Heart right ventricle (tissue), 16 donors: ENCODE measurements at regions not wholly inside any gene's neighbourhood (a gene's known extent, or its start where the extent isn't known, plus 50 kb on each side); places are given as distances from the start of the nearest gene placed in this dataset.

Source experiments
- ATAC-seq, 8 donors: fragments of 200-7000 bp; cut with Tn5 transposase; one replicate each; pipeline ENCODE4 v1.9.1; 2020; ENCODE audit warnings: mild to moderate bottlenecking in 8 of 8, moderate library complexity in 8 of 8, moderate number of reproducible peaks in 1 of 8
- DNase-seq, 2 donors: peaks; one replicate each; pipeline ENCODE4 v3.0.0-alpha.2; 2020
- H3K27ac ChIP-seq, 10 donors: fragments of 200-600 bp; sonication (generic) in 2 of 10; one replicate each; pipeline versions ENCODE4 v1.5.0 to v1.8.0; 2020 to 2022; ENCODE audit warnings: mild to moderate bottlenecking in 3 of 10
- H3K27me3 ChIP-seq, 7 donors: fragments of 200-600 bp; one replicate each; pipeline ENCODE4 v1.8.0; 2021 to 2022; ENCODE audit warnings: mild to moderate bottlenecking in 2 of 7
- H3K36me3 ChIP-seq, 9 donors: fragments of 200-600 bp; sonication (generic) in 1 of 9; one replicate each; pipeline versions ENCODE4 v1.5.0 to v1.8.0; 2020 to 2022; ENCODE audit warnings: mild to moderate bottlenecking in 2 of 9
- H3K4me1 ChIP-seq, 9 donors: fragments of 200-600 bp; sonication (generic) in 1 of 9; one replicate each; pipeline versions ENCODE4 v1.5.0 to v1.8.0; 2020 to 2022; ENCODE audit warnings: mild to moderate bottlenecking in 4 of 9
- H3K4me3 ChIP-seq, 10 donors: fragments of 200-600 bp; sonication (generic) in 2 of 10; one replicate each; pipeline versions ENCODE4 v1.5.0 to v1.8.0; 2020 to 2022; ENCODE audit warnings: mild to moderate bottlenecking in 7 of 10, moderate library complexity in 2 of 10
- H3K9me3 ChIP-seq, 11 donors: fragments of 200-600 bp in 10 of 11; sonication (generic) in 2 of 11; one replicate each; pipeline versions ENCODE4 v1.5.0 to v1.8.0; 2013 to 2022; ENCODE audit warnings: mild to moderate bottlenecking in 2 of 11, control low read depth in 1 of 11, moderate library complexity in 1 of 11
- CTCF ChIP-seq, 9 donors: fragments of 200-600 bp; sonication (generic) in 2 of 9; IDR thresholded peaks; one replicate each; pipeline versions ENCODE4 v1.5.0 to v1.8.0; 2021 to 2022; ENCODE audit warnings: antibody characterized with exemption in 9 of 9, mild to moderate bottlenecking in 5 of 9, moderate library complexity in 1 of 9
- WGBS, 2 donors: extraction: QIAGEN DNeasy Blood & Tissue Kit; methylation state at CpG; one replicate each; pipeline ENCODE4 v1.1.7; 2013; ENCODE audit warnings: inconsistent platforms in 1 of 2; 5-methylcytosine and 5-hydroxymethylcytosine counted together
- intact Hi-C, 10 donors: fragments of 100-400 bp; cut with DNase I; formaldehyde crosslinking; loops; one replicate each; pipeline versions ENCODE4 v1.11.1 to v1.14.2; 2022
- donor health status: Arrhythmogenic right ventricular cardiomyopathy.
- donor health status: ischemic (EF 13 %, LVEDD 7.1; RV severe dilation, severe dysfunction).
- donor health status: healthy with polysubstance abuse.
- donor health status: DM: no; HTN: yes; CAD: no.
- donor health status: DM: no; HTN: no; CAD: no.
- donor health status: ischemic (EF 25% LVEDD 6.9; RV normal size, moderate dysfunction).
- donor health status: ischemic (EF 25% LVEDD 5.7; RV mildly dilated, moderate dysfunction).
- donor health status: healthy.
- donor health status: DM: yes; HTN: yes; CAD: no.
- donor health status: Ischemic cardiomyopathy.
- donor health status: ischemic (EF 35%, LVEDD 5.7; RV mildly dilated, moderate dysfunction).
- donor health status: nonischemic (EF 11% LVEDD 7.7; RV severe dilation, severe dysfunction).
- donor health status: DM: yes; HTN: yes; CAD: no.
- donor health status: PGD.
- donor health status: ischemic (EF 29% LVEDD 5.4; RV normal size, mild dysfunction).
- donor health status: nonischemic (EF 23%, LVEDD 6.1; RV moderate dilation, normal function).

GRCh38 chr13:109655206-109655600, 131.2 kb downstream of the IRS2 start:
- H3K4me3 ChIP-seq, result no peak overlapping the region
- H3K27me3 ChIP-seq, result peaks cover 0 to 66% (median 36%) of the 10 kb centered on the region in 7 donors
- no peak for TF ChIP-seq CTCF (IDR thresholded peaks at IDR 0.05)
- no peak for DNase-seq
- no peaks in the 10 kb centered on the region for H3K36me3 ChIP-seq
- H3K27ac ChIP-seq, result peak overlapping the region in 8 of 10 donors; percentile 13 to 80 (median 50)
- intact Hi-C loops, result no loop called here
- no peaks in the 10 kb centered on the region for H3K9me3 ChIP-seq
- 22 to 48% methylated on average over 1 of the region's 1 CpG for WGBS, 2 donors
- peak; percentile 29 to 61 (median 50) for ATAC-seq
- H3K4me1 ChIP-seq, result peaks cover 0 to 55% (median 20%) of the 10 kb centered on the region in 9 donors

DNA sequence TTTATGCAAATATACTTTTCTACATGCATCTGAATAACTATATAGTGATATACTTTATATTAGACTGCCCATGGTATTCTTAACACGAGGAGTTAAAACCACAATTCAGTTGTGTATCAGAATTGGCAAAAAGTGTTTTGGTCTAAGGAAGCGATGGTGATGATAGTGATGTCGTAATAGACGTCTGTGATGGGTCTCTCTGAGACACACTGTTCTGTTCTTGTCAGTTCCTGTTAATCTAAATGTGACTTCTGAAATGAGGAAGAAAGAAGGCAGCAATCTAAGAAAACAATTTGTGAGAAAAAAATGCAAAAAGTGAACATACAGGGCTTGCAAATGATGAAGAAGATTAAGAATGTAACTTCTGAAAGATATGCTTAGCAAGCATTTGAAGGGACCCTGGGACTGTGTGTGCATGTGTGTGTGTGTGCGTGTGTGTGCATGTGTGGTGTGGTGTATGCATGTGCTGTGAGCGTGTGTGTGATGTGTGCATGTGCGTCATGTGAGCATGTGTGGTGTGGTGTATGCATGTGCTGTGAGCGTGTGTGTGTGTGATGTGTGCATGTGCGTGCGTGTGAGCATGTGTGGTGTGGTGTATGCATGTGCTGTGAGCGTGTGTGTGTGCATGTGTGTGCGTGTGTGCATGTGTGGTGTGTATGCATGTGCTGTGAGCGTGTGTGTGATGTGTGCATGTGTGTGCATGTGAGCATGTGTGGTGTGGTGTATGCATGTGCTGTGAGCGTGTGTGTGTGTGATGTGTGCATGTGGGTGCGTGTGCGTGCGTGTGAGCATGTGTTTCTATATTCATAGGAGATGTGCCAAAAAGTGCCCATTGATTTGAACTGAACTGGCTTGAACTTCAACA, 131.8 kb downstream of the IRS2 start:
- TF ChIP-seq CTCF (IDR thresholded peaks at IDR 0.05), result no peak
- no peak for DNase-seq
- Histone ChIP-seq H3K4me3 (no peak overlapping the region), H3K36me3 (no peaks in the 10 kb centered on the region), H3K9me3 (no peaks in the 10 kb centered on the region), H3K4me1 (peaks cover 0 to 55% (median 20%) of the 10 kb centered on the region in 9 donors), H3K27ac (peak overlapping the region in 6 of 10 donors; percentile 4 to 80 (median 48)), H3K27me3 (peaks cover 0 to 61% (median 33%) of the 10 kb centered on the region in 7 donors)
- WGBS, 2 donors, result 62 to 66% methylated on average over 17 of the region's 17 CpGs
- peak; percentile 44 to 85 (median 80) for ATAC-seq
- intact Hi-C loops, result no loop called here

GRCh38 chr13:109652531-109652930, 133.9 kb downstream of the IRS2 start:
- WGBS, 2 donors, result 44 to 52% methylated on average over 3 of the region's 3 CpGs
- peaks cover 0 to 4% (median 0%) of the 10 kb centered on the region in 11 donors for H3K9me3 ChIP-seq
- H3K4me1 ChIP-seq, result peaks cover 0 to 55% (median 19%) of the 10 kb centered on the region in 9 donors
- no peak for ATAC-seq
- no peak for TF ChIP-seq CTCF (IDR thresholded peaks at IDR 0.05)
- H3K27me3 ChIP-seq, result peaks cover 0 to 47% (median 23%) of the 10 kb centered on the region in 7 donors
- no peaks in the 10 kb centered on the region for H3K36me3 ChIP-seq
- no peak for DNase-seq
- intact Hi-C loops, result no loop called here
- peak overlapping the region in 3 of 10 donors; percentile 2 to 80 (median 22) for H3K27ac ChIP-seq
- H3K4me3 ChIP-seq, result no peak overlapping the region

DNA sequence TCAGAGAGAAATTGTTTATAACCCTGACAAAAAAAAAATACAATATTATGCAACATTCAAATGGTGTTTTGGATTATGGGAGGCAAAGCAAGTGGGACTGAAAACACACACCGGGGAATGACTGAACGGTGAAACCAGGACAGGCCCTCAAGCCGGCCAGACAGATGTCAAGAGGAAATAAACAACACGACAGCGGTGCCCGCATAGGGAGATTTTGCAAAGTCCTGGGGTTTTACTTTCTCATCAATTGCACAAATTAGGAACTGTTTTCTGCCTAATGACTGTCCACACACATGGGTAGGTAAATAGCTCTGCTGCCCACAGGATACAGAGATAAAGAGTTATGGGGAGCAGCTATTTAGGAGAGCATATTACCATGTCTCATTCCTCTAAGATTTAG, 134.5 kb downstream of the IRS2 start:
- WGBS, 2 donors, result 60 to 69% methylated on average over 6 of the region's 6 CpGs
- peaks cover 0 to 50% (median 13%) of the 10 kb centered on the region in 9 donors for H3K4me1 ChIP-seq
- intact Hi-C loops, result no loop called here
- DNase-seq (no peak), ATAC-seq (peak in 2 of 8 donors; percentile 24 to 33)
- H3K36me3 ChIP-seq, result no peaks in the 10 kb centered on the region
- peaks cover 0 to 43% (median 17%) of the 10 kb centered on the region in 7 donors for H3K27me3 ChIP-seq
- peak overlapping the region in 3 of 10 donors; percentile 2 to 80 (median 22) for H3K27ac ChIP-seq
- TF ChIP-seq CTCF (IDR thresholded peaks at IDR 0.05), result no peak
- no peak overlapping the region for H3K4me3 ChIP-seq
- peaks cover 0 to 4% (median 0%) of the 10 kb centered on the region in 11 donors for H3K9me3 ChIP-seq
